ENCODE measurements at regions not wholly inside any gene's neighbourhood (a gene's known extent, or its start where the extent isn't known, plus 50 kb on each side); places are given as distances from the start of the nearest gene placed in this dataset.

DNA sequence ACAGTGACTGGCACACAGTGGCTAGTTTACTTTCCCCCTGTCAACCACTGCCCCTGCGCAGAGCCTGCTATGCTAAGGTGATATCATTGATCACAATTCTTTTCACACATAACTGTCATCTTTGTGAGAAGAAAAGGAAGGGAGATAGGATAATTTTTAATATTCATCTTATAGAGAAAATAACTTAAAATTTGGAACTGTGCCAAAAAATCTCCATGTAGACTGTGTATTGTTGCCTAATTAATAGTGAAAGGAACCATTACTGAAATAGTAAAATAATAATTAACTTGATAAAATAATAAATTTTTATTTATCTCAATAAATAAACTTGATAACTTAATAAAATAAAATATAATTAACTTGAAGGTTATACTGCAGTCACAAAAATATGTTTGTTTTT, 1069.4 kb downstream of the C4orf33 start:
- H4K20me1 ChIP-seq (ENCODE audit: control insufficient read depth, insufficient read depth) = no peaks in the 10 kb centered on the region
- H3K27me3 ChIP-seq (replicated peaks in 1 of 2; ENCODE audit: control insufficient read depth in 2 of 2, insufficient read depth in 2 of 2, low read length in 1 of 2) = no peaks in the 10 kb centered on the region
- TF ChIP-seq YY1 (IDR thresholded peaks at IDR 0.05; ENCODE audit: low read depth, low read length) (no peak), RCOR1 (conservative IDR thresholded peaks at IDR 0.05; ENCODE audit: low read depth, low read length) (no peak), CREM (IDR thresholded peaks at IDR 0.05; ENCODE audit: low read depth) (no peak), POU2F2 (IDR thresholded peaks at IDR 0.05; ENCODE audit: borderline replicate concordance, low read depth, low read length) (no peak), TCF3 (IDR thresholded peaks at IDR 0.05; ENCODE audit: borderline replicate concordance, insufficient read depth, low read depth, low read length) (no peak), RAD21 (IDR thresholded peaks at IDR 0.05; ENCODE audit: insufficient read depth, low read depth, low read length) (no peak), GABPA (IDR thresholded peaks at IDR 0.05; ENCODE audit: low read depth) (no peak), BACH1 (IDR thresholded peaks at IDR 0.05; ENCODE audit: borderline replicate concordance) (no peak), FOS (IDR thresholded peaks at IDR 0.05; ENCODE audit: borderline replicate concordance, extremely low read depth, insufficient read length) (no peak), NBN (IDR thresholded peaks at IDR 0.05) (no peak), NR2C1 (IDR thresholded peaks at IDR 0.05) (no peak), GATAD2B (conservative IDR thresholded peaks at IDR 0.05; ENCODE audit: low read depth) (no peak), ESRRA (IDR thresholded peaks at IDR 0.05; ENCODE audit: low read length) (no peak)
- TF ChIP-seq, protein P1, sequence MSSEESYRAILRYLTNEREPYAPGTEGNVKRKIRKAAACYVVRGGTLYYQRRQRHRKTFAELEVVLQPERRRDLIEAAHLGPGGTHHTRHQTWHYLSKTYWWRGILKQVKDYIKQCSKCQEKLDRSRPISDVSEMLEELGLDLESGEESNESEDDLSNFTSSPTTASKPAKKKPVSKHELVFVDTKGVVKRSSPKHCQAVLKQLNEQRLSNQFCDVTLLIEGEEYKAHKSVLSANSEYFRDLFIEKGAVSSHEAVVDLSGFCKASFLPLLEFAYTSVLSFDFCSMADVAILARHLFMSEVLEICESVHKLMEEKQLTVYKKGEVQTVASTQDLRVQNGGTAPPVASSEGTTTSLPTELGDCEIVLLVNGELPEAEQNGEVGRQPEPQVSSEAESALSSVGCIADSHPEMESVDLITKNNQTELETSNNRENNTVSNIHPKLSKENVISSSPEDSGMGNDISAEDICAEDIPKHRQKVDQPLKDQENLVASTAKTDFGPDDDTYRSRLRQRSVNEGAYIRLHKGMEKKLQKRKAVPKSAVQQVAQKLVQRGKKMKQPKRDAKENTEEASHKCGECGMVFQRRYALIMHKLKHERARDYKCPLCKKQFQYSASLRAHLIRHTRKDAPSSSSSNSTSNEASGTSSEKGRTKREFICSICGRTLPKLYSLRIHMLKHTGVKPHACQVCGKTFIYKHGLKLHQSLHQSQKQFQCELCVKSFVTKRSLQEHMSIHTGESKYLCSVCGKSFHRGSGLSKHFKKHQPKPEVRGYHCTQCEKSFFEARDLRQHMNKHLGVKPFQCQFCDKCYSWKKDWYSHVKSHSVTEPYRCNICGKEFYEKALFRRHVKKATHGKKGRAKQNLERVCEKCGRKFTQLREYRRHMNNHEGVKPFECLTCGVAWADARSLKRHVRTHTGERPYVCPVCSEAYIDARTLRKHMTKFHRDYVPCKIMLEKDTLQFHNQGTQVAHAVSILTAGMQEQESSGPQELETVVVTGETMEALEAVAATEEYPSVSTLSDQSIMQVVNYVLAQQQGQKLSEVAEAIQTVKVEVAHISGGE (CRISPR knock-in tag; IDR thresholded peaks at IDR 0.05) = no peak
- TF ChIP-seq, protein P2, sequence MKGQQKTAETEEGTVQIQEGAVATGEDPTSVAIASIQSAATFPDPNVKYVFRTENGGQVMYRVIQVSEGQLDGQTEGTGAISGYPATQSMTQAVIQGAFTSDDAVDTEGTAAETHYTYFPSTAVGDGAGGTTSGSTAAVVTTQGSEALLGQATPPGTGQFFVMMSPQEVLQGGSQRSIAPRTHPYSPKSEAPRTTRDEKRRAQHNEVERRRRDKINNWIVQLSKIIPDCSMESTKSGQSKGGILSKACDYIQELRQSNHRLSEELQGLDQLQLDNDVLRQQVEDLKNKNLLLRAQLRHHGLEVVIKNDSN (IDR thresholded peaks at IDR 0.05; ENCODE audit: borderline replicate concordance, extremely low read length, insufficient read depth, low read depth, low read length) = no peak
- no peaks in the 10 kb centered on the region for H3K79me2 ChIP-seq (ENCODE audit: control insufficient read depth, insufficient read depth, low read length)
- no peak overlapping the region for H3K4me2 ChIP-seq (ENCODE audit: control insufficient read depth, insufficient read depth)
- H3K9ac ChIP-seq (ENCODE audit: control insufficient read depth, insufficient read depth, low read length) = no peak overlapping the region
- in situ Hi-C loops (cut with MboI) = no loop called here
- H3K9me3 ChIP-seq (replicated peaks; ENCODE audit: control insufficient read depth, insufficient read depth, low read length) = no peaks in the 10 kb centered on the region
- no TSS peak for BruUV-seq (replicated peaks)
- DNase-seq (ENCODE audit: low read depth, low spot score) = no peak
- intact Hi-C loops (cut with micrococcal nuclease; ENCODE audit: unreplicated experiment) = no loop called here
- no peaks in the 10 kb centered on the region for H3K36me3 ChIP-seq (ENCODE audit: control insufficient read depth in 2 of 2, insufficient read depth in 2 of 2, low read length in 1 of 2)
- H3K27ac ChIP-seq (ENCODE audit: control insufficient read depth, insufficient read depth) = no peak overlapping the region
- CTCF ChIA-PET = no interaction called here
- 100% methylated on average over 1 of the region's 1 CpG for WGBS (ENCODE audit: insufficient coverage, insufficient replicate concordance, low lambda C conversion rate, missing lambda C conversion rate)
- no peaks in the 10 kb centered on the region for H3K4me1 ChIP-seq (ENCODE audit: control insufficient read depth, insufficient read depth, low read length)
- RAD21 ChIA-PET (ENCODE audit: unreplicated experiment) = no interaction called here
- POLR2A ChIA-PET = no interaction called here
- FAIRE-seq = no peak
- no peak for ATAC-seq
- H3K4me3 ChIP-seq = no peak overlapping the region
- SMC1A ChIA-PET (ENCODE audit: uncharacterized antibody, unreplicated experiment) = no interaction called here
- no peak overlapping the region for H2AFZ ChIP-seq (ENCODE audit: control insufficient read depth, low read depth, low read length)

All from GM12878 (cell line).